Panc1 (cell line): ENCODE measurements at regions not wholly inside any gene's neighbourhood (a gene's known extent, or its start where the extent isn't known, plus 50 kb on each side); places are given as distances from the start of the nearest gene placed in this dataset.

Source experiments
- ATAC-seq: fragments of 200-7000 bp; cut with Tn5 transposase; 2 replicates; pipeline ENCODE4 v1.9.1; 2020; ENCODE audit warnings: mild to moderate bottlenecking, moderate library complexity
- BruUV-seq: library from RNA; stranded (reverse); fragments of 400-500 nt; replicated peaks from 2 replicates; lab custom pipeline; 2021; lab: Mats Ljungman, UMichigan
- CTCF ChIA-PET: fragments of 300-600 bp; sonication (Branson Sonifier 250); formaldehyde crosslinking; loops from one replicate; lab custom pipeline; 2022; ENCODE audit warnings: antibody characterized with exemption; lab: Charles Lee
- POLR2A ChIA-PET: fragments of 300-600 bp; sonication (Branson Sonifier 250); formaldehyde crosslinking; loops from one replicate; lab custom pipeline; 2022; ENCODE audit warnings: antibody characterized with exemption; lab: Charles Lee
- DNase-seq: peaks from one replicate; pipeline ENCODE4 v3.0.0-alpha.2; 2010; ENCODE audit warnings: low read depth, low spot score
- H3K27ac ChIP-seq: 2 replicates; pipeline ENCODE4 v1.5.1; 2011; ENCODE audit warnings: mild to moderate bottlenecking, low read length, inconsistent platforms
- H3K27me3 ChIP-seq: fragments of 200-500 bp; sonication (Bioruptor generic); 2 replicates; pipeline ENCODE4 v1.6.0; 2014; ENCODE audit warnings: low read length, inconsistent platforms; ENCODE audit not compliant: control insufficient read depth, insufficient read depth
- H3K36me3 ChIP-seq: fragments of 200-500 bp; sonication (Bioruptor generic); 2 replicates; pipeline ENCODE4 v1.5.1; 2014; ENCODE audit warnings: inconsistent platforms, mild to moderate bottlenecking, low read length, moderate library complexity; ENCODE audit not compliant: control insufficient read depth, insufficient read depth
- H3K4me1 ChIP-seq: 2 replicates; pipeline ENCODE4 v1.5.1; 2011; ENCODE audit warnings: inconsistent platforms, mild to moderate bottlenecking, low read length, moderate library complexity; ENCODE audit not compliant: control insufficient read depth, insufficient read depth
- H3K4me3 ChIP-seq, 2 experiments: 2 replicates each; pipeline ENCODE4 v1.5.1; 2011 to 2012; ENCODE audit warnings: low read depth in 2 of 2, low read length in 2 of 2, mild to moderate bottlenecking in 2 of 2, inconsistent platforms in 1 of 2, moderate library complexity in 1 of 2
- H3K9me3 ChIP-seq: fragments of 200-500 bp; sonication (Bioruptor generic); 2 replicates; pipeline ENCODE4 v1.5.1; 2014; ENCODE audit warnings: low read depth, mild to moderate bottlenecking, inconsistent platforms, low read length, moderate library complexity; ENCODE audit not compliant: control insufficient read depth, insufficient read depth
- CTCF ChIP-seq: fragments of 450-650 bp; IDR thresholded peaks from 2 replicates; pipeline ENCODE4 v1.5.1; 2017; ENCODE audit warnings: mild to moderate bottlenecking
- POLR2AphosphoS5 ChIP-seq: IDR thresholded peaks from 2 replicates; pipeline ENCODE4 v1.6.1; 2012; ENCODE audit warnings: mild to moderate bottlenecking, low read depth, low read length, moderate library complexity
- SIN3A ChIP-seq: IDR thresholded peaks from 2 replicates; pipeline ENCODE4 v1.6.1; 2012; ENCODE audit warnings: low read depth, mild to moderate bottlenecking, low read length, moderate library complexity, borderline replicate concordance; ENCODE audit not compliant: insufficient read depth
- TCF7L2 ChIP-seq: IDR thresholded peaks from 2 replicates; pipeline ENCODE4 v1.6.1; 2011; ENCODE audit warnings: mild to moderate bottlenecking, low read depth, low read length, inconsistent platforms
- in situ Hi-C: cut with HindIII; loops from 2 replicates; pipeline ENCODE4 v1.10.0; 2016; ENCODE audit warnings: low sequenced_read_pairs, low pct_unique_long_range_greater_than_20kb
- intact Hi-C: fragments of 100-400 bp; cut with micrococcal nuclease; formaldehyde crosslinking; loops from one replicate; pipeline ENCODE4 v1.10.0; 2022; ENCODE audit not compliant: unreplicated experiment
- TF ChIP-seq, protein P1 (sequence below), 2 experiments: IDR thresholded peaks; 2 replicates each; pipeline ENCODE4 v1.6.1; 2011 to 2012; ENCODE audit warnings: low read depth in 2 of 2, control low read depth in 1 of 2, low read length in 1 of 2, mild to moderate bottlenecking in 1 of 2, moderate library complexity in 1 of 2; ENCODE audit not compliant: insufficient read depth in 1 of 2

DNA sequence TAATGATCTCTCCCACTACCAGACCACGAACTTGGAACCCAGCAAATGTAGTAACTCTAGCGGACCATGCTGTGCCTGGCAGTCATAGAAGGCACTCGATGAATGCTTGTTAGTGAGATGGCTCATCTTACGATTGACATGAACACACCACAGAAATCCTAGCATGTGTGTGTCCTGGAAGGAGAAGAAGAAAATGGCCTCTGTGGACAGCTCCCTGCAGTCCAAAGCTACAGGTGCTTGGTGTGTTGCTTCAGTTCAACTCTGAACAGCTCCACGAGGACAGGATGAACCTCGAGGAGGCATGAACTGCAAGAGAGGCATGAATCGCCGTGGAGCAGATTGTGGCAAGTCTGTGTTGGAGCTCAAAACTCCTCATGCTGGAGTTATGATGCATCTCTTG, 93.5 kb downstream of the KLF6 start:
- BruUV-seq, result no TSS peak
- in situ Hi-C loops, result no loop called here
- intact Hi-C loops, result no loop called here
- no peak overlapping the region for H3K4me3 ChIP-seq
- no peak for DNase-seq
- H3K36me3 ChIP-seq, result no peaks in the 10 kb centered on the region
- no peaks in the 10 kb centered on the region for H3K27me3 ChIP-seq
- POLR2A ChIA-PET, result no interaction called here
- no peak overlapping the region for H3K27ac ChIP-seq
- H3K4me1 ChIP-seq, result no peaks in the 10 kb centered on the region
- no peak for ATAC-seq
- CTCF ChIA-PET, result no interaction called here
- TF ChIP-seq, protein P1, sequence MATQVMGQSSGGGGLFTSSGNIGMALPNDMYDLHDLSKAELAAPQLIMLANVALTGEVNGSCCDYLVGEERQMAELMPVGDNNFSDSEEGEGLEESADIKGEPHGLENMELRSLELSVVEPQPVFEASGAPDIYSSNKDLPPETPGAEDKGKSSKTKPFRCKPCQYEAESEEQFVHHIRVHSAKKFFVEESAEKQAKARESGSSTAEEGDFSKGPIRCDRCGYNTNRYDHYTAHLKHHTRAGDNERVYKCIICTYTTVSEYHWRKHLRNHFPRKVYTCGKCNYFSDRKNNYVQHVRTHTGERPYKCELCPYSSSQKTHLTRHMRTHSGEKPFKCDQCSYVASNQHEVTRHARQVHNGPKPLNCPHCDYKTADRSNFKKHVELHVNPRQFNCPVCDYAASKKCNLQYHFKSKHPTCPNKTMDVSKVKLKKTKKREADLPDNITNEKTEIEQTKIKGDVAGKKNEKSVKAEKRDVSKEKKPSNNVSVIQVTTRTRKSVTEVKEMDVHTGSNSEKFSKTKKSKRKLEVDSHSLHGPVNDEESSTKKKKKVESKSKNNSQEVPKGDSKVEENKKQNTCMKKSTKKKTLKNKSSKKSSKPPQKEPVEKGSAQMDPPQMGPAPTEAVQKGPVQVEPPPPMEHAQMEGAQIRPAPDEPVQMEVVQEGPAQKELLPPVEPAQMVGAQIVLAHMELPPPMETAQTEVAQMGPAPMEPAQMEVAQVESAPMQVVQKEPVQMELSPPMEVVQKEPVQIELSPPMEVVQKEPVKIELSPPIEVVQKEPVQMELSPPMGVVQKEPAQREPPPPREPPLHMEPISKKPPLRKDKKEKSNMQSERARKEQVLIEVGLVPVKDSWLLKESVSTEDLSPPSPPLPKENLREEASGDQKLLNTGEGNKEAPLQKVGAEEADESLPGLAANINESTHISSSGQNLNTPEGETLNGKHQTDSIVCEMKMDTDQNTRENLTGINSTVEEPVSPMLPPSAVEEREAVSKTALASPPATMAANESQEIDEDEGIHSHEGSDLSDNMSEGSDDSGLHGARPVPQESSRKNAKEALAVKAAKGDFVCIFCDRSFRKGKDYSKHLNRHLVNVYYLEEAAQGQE (IDR thresholded peaks at IDR 0.05; ENCODE audit: insufficient read depth in 1 of 2, low read depth in 2 of 2, low read length in 1 of 2), result no peak
- H3K9me3 ChIP-seq, result no peaks in the 10 kb centered on the region

GRCh38 chr10:3689871-3690510, 95.0 kb downstream of the KLF6 start:
- in situ Hi-C loops, result no loop called here
- intact Hi-C loops, result no loop called here
- H3K36me3 ChIP-seq, result no peaks in the 10 kb centered on the region
- H3K27me3 ChIP-seq, result no peaks in the 10 kb centered on the region
- no TSS peak for BruUV-seq
- ATAC-seq (no peak), DNase-seq (no peak)
- no peaks in the 10 kb centered on the region for H3K4me1 ChIP-seq
- ChIA-PET POLR2A (no interaction called here), CTCF (no interaction called here)
- TF ChIP-seq, protein P1 (IDR thresholded peaks at IDR 0.05; ENCODE audit: insufficient read depth in 1 of 2, low read depth in 2 of 2, low read length in 1 of 2), result no peak
- TF ChIP-seq SIN3A (no peak), POLR2AphosphoS5 (no peak), CTCF (no peak), TCF7L2 (no peak)
- no peaks in the 10 kb centered on the region for H3K9me3 ChIP-seq
- H3K4me3 ChIP-seq, result no peak overlapping the region
- no peak overlapping the region for H3K27ac ChIP-seq
